Right renal pelvis (tissue), 4 donors: ENCODE measurements at regions not wholly inside any gene's neighbourhood (a gene's known extent, or its start where the extent isn't known, plus 50 kb on each side); places are given as distances from the start of the nearest gene placed in this dataset.
"Not testable (repeated sequence)": the region's sequence is repeated elsewhere in the genome, so short reads cannot be mapped to it uniquely, and the experiment has no call there.

Source experiments
- DNase-seq, 4 donors: peaks; one replicate each; pipeline ENCODE4 v3.0.0-alpha.2; 2013; ENCODE audit warnings: low read depth in 4 of 4, low spot score in 3 of 4, missing footprints in 1 of 4

DNA sequence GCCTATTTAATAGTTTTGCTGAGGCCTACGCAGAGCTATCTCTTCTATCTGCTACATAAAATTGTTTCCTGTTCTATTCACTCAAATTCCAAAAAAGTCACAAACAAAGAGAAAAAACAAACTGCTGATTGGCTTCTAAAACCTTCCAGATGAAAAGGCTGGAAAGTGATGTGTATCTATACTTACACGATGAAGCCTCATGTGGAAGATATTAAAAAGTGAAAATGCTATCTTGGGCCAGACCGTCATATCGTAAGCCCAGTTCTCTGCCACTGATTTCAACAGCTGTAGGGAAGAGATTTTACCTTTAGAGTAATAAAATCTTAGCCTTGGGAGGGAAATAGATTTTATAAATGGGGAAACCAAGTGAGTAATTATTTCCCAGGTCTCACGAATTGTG lies 394.8 kb downstream of the KIF20B start:
- DNase-seq = no peak

DNA sequence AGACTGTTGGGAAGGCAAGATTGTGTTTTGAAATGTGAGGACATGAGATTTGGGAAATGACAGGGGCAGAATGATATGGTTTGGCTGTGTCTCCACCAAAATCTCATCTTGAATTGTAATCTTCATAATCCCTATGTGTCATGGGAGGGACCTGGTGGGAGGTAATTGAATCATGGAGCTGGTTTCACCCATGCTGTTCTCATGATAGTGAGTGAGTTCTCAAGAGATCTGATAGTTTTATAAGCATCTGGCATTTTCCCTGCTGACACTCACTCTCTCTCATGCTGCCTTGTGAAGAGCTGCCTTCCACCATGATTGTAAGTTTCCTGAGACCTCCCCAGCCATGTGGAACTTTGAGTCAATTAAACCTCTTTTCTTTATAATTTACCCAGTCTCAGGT lies 406.2 kb downstream of the KIF20B start:
- DNase-seq = not testable (repeated sequence)

DNA sequence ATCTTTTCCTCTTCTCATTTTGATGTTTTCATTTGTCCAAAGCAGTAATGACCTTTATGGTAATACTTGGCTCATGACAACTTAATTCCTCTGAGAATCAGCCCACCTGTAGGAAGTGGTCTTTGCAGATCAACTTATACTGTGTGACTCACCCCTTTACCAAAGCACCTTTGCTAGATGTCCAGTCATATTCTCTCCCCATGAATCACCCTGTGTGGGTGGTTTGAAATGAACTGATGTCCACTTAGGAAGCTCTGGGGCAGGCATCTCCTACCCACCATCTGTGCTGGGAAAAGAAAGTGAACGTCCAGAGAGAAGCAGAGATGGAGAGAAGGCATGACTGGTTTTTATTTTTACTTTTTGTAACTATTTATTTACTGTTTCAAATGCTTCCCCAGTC lies 410.3 kb downstream of the KIF20B start:
- DNase-seq = no peak

DNA sequence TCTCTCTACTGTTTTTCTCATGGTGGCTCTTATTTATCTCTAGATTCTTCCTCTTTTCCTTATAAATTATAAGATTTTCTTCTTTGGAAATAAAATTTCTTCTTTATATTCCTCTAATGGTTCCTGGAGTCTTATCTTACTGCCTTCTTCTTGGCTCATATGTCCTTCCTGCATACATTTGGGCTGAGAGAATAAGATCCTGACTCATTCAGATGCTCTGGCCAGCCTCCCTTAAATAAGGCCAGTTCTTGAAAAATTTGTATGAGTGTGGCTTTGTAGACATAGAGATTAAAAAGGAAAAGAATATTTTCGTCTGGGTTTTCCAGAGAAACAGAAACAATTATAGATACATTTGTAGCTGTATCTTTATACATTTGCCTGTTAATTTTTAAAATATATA lies 411.3 kb downstream of the KIF20B start:
- DNase-seq = no peak

DNA sequence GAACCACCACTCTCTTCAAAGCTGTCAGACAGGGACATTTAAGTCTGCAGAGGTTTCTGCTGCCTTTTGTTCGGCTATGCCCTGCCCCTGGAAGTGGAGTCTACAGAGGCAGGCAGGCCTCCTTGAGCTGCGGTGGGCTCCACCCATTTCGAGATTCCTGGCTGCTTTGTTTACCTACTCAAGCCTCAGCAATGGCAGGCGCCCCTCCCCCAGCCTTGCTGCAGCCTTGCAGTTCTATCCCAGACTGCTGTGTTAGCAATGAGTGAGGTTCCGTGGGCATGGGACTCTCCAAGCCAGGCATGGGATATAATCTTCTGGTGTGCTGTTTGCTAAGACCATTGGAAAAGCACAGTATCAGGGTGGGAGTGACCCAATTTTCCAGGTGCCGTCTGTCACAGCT lies 417.2 kb downstream of the KIF20B start:
- not testable (repeated sequence) for DNase-seq

DNA sequence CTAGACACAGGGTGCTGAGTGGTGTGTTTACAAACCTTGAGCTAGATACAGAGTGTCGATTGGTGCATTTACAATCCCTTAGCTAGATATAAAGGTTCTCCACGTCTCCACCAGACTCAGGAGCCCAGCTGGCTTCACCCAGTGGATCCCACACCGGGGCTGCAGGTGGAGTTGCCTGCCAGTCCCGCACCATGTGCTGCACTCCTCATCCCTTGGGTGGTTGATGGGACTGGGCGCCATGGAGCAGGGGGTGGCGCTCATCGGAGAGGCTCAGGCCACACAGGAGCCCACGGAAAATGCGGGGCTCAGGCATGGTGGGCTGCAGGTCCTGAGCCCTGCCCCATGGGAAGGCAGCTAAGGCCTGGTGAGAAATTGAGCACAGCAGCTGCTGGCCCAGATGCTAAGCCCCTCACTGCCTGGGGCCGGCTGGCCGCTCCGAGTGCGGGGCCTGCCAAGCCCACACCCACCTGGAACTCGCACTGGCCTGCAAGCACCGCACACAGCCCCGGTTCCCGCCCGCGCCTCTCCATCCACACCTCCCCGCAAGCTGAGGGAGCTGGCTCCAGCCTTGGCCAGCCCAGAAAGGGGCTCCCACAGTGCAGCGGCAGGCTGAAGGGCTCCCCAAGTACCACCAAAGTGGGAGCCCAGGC lies 418.4 kb downstream of the KIF20B start:
- not testable (repeated sequence) for DNase-seq

DNA sequence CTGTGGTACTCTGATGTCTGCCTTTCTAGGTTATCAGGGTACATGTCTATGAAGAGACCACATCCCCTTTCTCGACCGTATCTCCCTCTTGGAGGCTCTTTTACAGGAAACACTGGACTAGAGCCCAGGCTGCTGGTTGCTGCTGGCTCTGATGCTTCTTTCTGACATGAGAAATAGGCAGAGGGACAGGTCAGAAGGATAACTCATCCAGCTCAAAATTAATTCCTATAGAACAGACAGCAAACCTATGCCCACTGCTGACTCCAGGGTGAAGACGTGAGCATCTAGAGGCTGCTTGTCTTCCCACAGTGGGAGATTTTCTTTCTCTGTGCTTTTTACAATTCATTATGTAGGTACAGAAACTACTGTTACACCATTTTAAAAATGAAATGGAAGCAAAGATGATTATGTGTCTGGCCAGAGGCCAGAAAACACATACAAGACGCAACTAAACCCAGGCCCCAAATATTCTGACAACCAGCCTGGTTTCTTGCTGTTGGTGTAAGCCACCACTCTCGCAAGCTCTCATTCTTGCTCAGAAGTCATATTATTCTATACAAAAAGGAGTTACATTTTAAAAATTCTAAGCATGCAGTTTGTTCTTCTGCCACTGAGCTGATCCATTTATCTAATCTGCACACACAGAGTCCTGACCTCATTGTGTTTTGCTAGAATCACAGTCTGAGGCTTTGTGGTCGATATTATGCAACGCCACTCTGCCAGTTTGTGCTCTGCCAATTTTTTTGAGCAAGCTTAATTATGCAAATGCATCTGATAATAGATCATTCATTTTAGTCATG lies 424.3 kb downstream of the KIF20B start:
- no peak for DNase-seq

DNA sequence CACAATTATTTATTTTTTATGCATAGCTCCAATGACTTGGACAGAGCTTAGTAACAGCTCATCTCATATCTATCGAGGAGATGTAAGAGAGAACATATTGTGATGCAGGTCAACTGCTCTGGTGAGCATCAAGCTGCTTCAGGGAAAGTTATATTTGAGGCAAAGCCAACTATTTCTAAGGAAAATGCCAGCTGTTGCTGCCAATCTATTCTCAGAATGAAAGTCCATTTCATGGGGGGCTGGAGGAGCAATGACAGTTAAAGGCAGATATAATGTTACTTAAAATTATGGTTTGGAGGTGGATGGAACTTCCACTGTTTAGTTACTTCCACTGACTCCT lies 424.8 kb downstream of the KIF20B start:
- no peak for DNase-seq

DNA sequence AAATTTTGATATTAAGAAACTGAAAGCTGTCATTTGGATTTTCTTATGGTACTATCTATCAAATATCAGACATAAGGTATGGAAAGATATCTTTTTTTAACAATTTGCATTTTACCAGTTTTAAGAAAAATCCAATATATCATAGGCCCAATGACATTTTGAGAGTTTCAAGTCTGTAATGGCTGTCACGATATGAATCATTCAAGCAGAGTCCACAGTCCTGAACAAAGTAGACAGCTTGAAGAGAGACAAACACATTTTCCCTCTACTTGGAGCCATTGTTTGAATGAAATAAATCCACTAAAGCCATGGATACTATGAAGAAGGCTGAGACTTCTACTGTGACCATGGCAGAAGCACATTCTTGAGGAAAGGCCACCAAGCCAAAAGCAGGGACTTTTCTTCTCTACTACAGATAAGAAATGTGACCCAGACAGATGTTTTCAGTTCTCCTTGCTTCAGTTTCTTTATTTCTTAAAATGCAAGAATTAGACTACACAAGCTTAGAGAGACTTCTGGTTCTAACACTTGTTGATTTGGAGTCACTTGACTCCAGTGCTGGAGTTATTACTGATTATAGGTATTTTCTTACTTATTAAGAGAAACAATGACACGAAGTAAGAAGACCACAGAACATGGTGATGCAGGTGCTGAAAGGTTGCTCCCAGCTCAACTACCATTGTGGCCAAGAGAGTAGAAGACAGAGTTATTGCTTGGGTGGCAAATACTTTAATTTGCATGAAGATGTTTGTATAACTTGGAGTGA lies 429.1 kb downstream of the KIF20B start:
- no peak for DNase-seq

DNA sequence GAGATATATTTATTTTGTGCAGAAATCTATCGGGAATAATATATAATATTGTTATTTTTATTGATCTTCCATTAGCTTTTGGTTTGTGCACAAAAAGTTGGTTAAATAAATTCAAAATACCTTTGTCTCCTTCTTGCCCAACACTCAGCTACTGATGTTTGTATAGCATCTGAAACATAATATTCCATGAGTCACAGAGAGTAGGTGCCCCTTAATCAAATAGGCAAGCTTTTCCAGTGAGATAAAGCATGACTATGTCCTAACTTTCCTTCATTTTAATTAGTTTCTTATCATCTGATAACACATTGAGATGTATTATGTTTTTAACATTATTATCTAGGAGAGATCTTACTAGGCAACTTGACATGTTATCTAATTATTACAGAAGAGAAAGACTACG lies 432.2 kb downstream of the KIF20B start:
- DNase-seq = no peak

DNA sequence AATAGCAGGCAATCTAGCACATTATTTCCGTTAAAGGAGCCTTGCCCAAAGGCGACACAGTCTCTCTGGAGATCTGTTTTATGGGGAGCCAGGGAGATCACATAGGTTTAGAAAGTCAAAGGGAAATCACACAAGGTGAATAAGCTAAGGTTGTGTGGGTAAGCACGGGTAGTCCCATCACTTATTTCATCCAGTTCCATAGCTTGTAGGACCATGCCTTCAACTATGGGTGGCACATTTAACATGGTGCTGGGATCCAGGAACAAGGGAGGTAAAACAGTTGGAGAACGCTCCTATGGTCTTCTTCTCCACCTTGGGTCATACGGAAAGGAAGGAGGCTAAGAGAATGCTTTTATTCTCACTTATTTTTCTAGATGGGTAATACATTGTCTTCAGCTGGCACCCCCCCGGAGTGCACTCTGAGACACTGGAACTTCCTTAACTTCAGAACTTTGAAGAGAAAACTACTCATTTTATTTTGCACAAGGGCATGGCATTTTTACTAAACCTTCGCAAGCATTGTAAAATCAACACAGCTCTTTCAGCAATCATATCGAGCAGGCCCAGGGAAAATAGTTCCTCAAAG lies 435.4 kb downstream of the KIF20B start:
- DNase-seq = no peak

DNA sequence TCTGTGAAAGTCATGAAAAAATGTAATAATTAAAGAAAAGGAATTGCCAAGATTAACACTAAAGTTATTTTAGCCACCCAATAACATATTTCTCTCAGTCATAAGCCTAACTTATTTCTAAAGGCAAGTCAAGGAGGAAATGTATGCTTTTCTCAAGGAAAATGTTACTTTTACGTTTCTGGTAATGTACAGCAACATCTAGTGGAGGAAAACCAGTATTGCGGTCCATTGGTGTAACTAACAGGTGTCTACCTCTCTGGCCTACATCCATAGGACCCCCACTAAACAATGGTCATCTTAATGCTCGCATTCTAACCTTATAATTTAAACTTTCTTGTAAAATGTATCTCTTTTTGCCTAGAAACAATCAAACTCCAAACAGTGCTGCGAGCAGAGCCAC lies 437.5 kb downstream of the KIF20B start:
- DNase-seq = no peak

DNA sequence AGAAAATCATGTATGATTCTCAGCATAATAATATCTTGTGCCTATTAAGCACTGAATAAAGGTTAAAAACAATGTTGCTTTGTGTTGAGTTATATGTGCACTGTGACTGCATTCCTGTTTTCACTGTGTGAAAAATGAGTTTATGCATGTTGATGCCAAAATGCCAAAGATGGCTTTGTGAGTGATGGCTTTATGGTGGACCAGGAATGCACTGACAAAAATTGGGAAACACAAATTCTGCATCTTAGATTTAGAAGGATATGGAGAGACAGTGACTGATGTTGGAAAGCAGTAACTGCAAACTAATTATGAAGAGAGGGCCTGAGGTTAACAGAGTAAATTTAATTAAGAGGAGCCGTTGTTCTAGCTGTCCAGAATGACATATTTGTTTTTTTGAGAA lies 440.4 kb downstream of the KIF20B start:
- no peak for DNase-seq

DNA sequence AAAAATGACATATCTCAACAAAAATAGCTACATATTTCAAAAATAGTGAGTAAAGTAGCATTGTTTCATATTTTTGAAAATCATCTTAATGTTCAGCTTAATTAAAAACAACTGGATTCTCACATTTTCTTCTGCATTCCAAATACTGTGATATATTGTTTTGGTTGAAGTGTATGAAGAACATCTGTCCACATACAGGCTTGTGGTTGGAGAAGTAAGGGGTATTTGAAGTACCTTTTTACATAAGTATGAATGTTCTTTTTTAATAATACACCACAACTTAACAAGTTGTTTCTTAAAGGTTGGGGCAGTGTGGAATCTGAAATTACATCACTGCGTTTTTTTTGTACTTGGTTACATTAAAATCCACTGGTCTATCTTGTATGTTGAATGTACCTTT lies 442.5 kb downstream of the KIF20B start:
- no peak for DNase-seq

DNA sequence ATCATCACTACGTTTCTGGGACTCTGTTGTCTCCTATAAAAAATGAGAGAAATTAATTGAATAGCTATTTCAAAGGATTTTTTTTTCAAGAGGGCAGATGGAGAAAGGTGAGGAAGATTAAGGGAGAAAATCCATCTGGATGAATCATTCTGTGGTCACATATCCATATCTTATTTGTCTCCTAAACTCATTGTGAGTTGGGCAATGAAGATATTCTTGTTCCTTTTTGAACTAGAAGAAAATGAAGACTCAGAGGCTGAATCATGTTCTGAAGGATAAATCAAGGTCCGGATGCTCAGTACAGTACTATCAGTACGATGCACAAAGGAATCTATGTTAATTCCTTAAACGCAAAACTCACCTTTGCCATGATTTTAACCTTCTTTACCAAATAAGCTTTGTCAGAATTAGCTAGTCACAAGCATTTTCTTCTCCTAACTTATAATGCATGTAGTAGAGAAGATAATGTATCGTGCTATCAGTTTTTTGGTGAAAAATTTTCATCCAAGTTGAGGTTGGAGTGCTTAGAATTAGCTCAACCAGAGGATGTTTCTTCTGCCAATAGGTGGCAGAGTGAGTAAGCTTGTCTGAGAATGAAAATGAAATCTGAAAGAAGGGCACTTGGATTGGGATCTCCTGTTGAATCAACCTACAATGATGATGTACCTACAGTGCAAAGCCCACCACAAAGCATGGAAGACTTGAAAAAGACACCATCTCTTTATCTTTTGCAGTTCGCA lies 446.9 kb downstream of the KIF20B start:
- DNase-seq = peak in 1 of 4 donors; percentile 5

DNA sequence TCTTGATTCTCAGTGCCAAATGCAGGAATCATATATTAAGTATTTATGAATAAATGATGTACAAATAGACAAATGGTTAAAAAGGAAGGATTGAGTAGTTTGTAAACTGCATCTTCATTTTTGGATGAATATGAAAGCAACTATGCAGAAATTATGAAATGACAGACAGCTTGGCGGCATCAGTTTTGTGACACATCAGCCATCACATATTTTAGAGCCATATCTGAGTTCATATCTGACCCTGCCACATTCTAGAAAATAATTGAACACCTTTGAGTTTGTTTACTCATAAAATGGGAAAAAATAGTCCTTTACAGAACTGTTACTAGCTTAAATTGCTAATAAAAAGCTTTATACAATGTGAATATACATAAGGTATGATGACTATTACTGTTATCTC lies 448.2 kb downstream of the KIF20B start:
- no peak for DNase-seq

DNA sequence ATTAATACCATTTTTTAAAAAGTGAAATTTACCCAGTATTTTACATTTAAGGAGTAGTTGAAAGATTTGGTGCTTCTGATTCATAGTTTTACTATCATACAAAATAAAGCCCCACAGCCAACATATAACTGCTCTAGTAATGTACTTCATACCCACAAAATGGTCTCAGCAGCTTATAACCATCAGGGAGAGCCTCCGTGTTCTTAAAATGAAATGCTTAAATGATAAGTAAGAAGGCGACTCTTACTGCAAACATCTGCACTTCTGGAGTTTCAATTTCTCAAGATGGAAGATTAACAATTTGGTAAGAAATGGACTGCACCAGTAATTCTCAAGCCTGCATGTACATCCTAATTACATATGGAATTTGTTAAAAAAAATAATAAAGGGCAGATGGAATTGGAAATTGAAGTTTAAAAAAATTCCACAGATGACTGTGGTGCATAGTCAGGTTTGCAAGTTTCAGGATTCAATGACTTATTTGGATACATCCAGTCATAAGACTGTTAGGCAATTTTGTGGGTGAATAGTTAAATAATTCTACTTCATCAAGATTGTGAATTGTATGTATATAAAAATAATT lies 461.0 kb downstream of the KIF20B start:
- DNase-seq = no peak

DNA sequence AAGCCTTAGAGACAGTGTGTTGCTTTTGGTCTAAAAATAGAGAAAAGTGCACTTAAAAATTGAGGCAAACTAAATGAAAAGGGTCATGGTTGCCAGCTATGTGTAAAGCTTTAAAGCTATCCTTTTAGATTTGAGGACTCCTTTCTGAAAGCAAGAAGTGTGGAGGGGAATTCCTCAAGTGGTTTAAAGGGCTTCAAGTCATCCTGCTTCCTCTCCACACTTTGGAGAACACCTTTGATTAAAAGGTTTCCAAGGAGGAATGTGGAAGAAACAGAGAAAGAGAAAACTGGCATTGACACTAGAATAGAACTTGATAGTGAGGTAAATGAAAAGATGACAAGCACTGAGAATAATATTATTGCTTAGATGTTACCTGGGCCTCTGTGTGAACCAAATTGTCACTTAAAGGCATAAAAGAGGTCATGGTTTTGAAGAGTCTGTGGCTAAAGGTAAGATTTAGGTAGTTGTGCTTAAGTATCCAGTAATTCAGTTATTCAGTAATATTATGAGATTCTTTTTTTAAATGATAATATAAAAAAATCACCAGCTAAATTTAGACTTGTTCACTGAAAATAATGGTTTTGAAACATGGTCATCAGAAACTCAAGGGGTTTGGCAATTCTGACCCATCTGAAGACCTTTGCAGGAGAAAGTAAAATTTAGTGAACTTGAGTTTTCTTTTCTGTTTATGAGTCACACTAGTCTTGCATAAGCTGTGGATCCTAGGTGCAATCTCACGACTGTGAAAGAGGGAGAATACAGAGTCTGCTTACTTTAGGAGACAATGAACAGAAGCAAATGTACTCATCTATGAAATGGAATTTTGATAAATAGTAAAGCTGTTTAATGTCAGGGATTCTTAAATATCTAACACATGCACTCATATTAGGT lies 466.0 kb downstream of the KIF20B start:
- DNase-seq = no peak

DNA sequence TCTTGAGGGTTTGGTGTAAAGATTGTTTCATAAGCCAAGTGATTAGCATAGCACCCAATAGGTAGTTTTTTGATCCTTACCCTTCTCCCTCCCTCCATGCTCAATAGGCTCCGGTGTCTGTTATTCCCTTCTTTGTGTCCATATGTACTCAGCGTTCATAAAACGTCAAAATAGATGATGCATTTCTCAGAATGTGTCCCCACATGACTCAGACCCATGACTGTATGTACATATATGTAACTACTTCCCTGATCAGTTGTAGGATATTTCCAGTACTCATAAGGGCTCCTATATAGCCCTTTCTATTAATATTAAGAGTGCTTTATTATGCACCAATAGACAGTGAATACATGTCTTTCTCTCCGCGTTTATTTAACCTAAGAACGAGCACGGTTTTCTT lies 466.9 kb downstream of the KIF20B start:
- DNase-seq = no peak
